NCI-H345 (cell line): ENCODE measurements at regions not wholly inside any gene's neighbourhood (a gene's known extent, or its start where the extent isn't known, plus 50 kb on each side); places are given as distances from the start of the nearest gene placed in this dataset.

Experiments used
- DNase-seq: peaks from one replicate; lab custom pipeline; 2025; lab: John Stamatoyannopoulos, UW

DNA sequence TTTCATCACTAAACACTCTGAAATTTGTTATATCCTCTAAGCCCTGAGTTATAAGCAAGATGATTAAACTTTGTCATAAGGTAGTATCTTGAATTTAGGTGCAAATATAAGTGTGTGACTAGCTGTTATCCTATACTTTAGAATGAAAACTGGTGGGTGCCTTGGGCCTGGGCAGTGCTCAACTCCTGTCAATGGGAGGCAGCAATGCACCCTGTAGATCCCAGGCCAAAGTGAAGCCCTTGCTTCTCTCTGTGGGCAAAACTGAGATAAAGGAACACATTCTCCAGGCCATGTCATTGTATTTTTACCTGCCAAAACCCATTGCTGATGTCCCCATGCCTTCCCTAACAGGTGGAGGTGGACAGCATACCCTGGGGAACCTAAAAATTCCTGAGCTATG, 525.2 kb downstream of the TNS1 start:
- DNase-seq, result no peak

- DNase-seq, result no peak
Observed at GRCh38 chr2:217475791-217476190, 527.0 kb downstream of the TNS1 start.

- no peak for DNase-seq
Observed at GRCh38 chr2:217475101-217475500, 527.7 kb downstream of the TNS1 start.

DNA sequence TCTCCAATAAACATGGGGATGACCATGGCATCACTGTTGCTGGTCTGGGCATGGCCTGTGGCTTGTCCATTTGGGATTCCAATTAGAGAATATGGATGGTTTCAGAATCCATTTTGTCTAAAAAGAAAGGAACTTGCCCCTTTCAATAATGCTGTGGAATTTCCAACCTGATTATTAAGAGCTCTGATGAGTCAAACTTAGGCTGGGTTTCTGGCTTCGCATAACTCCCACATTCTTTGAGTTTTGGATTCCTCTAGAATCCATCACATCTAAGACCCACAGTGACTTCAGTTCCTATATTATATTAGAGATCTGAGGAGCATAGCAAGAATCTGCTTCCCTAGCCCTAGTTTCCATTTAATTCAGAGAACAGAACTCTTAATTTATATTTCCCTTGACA, 531.5 kb downstream of the TNS1 start:
- DNase-seq, result no peak

GRCh38 chr2:217469203-217469810, 533.5 kb downstream of the TNS1 start:
- no peak for DNase-seq

DNA sequence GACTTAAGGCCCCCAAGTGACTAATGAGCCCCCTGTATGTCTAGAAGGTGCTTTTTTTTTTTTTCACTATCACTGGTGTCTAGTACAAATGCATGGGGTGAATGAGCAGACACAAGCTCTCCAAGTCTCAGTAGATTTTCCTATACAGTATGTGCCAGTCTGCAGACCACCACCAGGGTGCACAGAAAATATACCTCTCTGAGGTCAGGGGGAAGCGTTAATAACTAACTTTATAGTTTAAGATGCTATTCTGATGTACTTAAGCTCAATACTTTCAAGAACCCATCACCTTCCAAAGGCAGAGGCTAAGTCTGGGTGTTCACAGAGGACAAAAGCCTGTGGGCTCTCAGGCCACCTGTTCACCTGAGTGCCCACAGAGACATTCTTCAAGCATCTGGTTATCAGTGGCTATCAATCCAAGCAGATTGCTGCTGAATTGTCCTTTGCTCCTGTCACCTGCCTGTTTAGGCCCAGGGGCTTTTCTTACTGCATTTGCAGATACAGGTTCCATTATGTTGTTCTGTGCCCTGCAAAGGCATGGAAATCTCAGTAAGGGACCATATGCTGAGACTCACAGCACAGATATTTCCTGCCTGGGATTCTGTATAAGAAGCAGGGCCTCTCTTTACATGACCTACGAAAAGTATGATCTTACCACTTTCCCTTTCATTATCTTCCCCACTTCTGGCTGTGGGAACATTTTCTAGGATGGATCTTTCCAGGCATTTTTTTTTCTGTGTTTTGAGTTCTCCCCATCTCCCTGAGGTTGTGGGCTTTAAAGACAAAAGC, 534.6 kb downstream of the TNS1 start:
- DNase-seq, result no peak

GRCh38 chr2:217467331-217467730, 535.5 kb downstream of the TNS1 start:
- DNase-seq, result no peak

DNA sequence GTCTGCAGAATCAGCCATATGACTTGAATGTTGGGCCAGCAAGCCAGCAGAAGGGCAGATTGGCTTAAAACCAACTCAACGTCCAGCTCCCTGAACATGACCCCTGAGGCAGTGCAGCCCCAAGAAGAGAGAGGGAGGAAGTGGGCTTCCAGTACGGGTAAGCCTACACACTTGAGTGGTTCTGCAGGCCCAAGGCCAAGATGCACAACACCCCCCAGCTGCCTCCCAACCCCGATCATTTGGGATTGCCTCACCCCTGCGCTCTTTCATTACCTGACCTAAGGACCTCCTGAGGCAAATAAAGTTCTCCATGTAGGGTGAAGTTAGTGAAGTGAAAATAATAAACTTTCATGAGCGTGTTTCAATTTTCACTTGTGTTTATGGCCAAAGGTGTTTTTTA, 536.0 kb downstream of the TNS1 start:
- DNase-seq, result no peak

DNA sequence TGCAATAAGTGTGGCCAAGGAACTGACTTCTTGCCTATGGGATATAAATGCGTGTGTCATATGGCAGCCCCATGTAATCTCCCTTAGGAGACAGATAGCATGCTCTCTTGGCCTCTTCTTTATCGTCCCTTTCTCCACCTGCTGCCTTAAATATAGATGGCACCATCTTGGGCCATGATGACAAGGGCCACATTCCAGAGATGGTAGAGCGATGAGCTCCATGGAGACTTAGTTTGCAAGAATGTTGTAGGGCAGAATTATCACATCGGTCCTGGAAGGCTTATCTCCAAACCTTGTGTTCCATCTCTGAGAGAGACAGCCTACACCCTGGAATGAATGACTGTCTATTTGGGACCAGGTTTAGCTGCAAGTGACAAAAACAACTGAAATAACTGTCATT, 536.7 kb downstream of the TNS1 start:
- no peak for DNase-seq

GRCh38 chr2:217465100-217465499, 537.7 kb downstream of the TNS1 start:
- DNase-seq, result no peak

- DNase-seq, result no peak
Observed at GRCh38 chr2:217463402-217464075, 539.3 kb downstream of the TNS1 start.

- DNase-seq, result no peak
Observed at GRCh38 chr2:217462121-217462520, 540.7 kb downstream of the TNS1 start.

DNA sequence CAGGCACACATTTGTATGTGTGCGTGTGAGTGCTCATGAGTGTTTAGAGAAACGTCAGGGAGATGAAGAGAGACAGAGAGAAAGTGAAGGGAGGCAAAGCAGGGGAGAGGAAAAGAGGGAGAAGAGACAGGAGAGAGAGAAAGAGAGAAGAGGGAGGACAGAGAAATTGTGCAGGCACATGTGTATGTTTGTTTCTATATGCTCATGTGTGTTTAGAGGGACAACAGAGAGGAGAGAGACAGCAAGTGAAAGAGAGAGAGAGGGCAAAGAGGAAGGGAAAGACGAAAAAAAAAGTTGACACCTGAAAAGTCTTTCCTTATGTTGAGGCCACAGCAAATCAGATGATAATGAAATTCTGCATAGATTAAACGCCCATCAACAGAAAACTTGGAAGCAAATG, 541.1 kb downstream of the TNS1 start:
- DNase-seq, result no peak

DNA sequence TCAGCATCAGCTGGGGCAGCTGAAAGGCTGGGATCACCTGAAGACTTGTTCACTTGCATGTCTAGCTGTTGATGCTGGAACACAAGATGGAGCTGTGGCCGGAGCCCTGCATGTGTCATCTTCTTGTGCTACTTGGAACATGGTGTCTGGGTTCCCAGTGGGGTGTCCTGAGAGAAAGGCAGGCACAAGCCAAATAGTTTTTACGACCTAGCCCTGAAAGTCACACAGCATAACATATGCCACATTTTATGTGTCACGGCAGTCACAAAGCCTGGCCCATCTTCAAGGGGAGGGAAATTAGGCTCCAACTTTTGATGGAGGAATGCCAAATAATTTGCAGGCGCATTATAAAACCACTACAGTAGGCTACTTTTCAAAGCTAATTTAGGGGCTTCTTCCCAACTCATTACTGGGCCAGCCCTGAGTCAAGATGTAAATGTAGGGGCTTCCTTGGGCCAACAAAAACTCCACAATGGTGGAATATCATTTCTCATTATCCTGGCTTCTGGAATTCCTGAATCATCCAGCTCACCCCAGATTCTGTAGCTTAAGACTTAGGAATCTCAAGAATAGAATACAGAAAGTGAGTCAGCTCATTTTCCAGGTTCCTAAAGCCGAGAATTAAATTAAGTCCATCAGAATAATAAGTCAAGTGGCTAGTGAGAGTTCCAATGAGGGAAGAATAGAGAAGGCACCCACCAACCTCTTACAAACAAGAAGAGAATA, 543.0 kb downstream of the TNS1 start:
- no peak for DNase-seq

DNA sequence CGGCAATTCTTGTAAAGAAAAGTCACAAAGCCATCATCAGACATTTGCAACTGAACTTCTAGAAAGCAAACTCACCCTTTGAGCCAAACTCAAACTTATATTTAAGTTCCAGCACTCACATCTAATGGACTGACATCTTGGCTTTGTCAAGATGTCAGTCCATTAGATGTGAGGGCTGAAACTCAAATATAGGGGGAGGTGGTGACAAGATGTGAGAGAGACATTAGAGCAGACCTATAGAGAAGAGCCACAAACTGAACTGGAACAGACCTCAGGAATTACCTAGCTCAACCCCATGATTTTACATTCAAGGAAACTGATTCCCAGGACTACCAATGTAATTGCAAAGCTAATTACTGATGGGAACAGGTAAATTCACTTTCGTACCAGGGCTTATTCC, 543.8 kb downstream of the TNS1 start:
- no peak for DNase-seq

- no peak for DNase-seq
Observed at GRCh38 chr2:217456016-217456415, 546.8 kb downstream of the TNS1 start.

DNA sequence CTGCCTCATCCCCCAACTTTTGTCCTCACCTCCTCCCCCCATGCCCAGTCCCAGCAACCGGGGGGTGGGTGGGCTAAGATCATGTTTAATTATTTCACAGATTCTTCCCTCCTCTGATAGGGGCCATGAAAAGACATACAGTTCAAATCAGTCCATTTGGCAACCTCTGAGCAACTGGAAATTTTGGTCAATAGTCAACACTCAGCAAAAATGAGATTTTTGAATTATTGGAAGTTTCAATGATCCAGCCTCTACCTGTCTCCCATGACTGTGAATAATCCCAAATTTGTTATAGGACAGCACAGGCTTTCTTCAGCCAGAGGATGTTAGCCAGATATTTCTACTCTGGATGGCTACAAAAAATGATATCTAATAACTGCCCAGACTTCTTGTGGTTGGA, 549.9 kb downstream of the TNS1 start:
- DNase-seq, result no peak

GRCh38 chr2:217451666-217452065, 551.1 kb downstream of the TNS1 start:
- DNase-seq, result no peak

- DNase-seq, result no peak
Observed at GRCh38 chr2:217449444-217449843, 553.4 kb downstream of the TNS1 start.

DNA sequence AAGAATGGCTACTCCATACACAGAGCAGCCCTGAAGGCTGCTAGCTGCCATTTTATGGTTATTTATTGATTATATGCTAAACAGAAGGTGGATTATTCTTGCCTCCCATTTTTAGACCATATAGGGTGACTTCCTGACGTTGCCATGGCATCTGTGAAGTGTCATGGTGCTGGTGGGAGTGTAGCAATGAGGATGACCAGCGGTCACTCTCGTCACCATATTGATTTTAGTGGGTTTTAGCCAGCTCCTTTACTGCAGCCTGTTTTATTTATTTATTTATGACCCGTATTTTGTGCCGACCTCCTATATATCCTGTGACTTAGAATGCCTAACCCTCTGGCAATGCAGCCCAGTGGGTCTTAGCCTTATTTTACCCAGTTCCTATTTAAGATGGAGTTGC, 553.9 kb downstream of the TNS1 start:
- no peak for DNase-seq

GRCh38 chr2:217445723-217446122, 557.1 kb downstream of the TNS1 start:
- DNase-seq, result no peak

- DNase-seq, result no peak
Observed at GRCh38 chr2:217444932-217445331, 557.9 kb downstream of the TNS1 start.

DNA sequence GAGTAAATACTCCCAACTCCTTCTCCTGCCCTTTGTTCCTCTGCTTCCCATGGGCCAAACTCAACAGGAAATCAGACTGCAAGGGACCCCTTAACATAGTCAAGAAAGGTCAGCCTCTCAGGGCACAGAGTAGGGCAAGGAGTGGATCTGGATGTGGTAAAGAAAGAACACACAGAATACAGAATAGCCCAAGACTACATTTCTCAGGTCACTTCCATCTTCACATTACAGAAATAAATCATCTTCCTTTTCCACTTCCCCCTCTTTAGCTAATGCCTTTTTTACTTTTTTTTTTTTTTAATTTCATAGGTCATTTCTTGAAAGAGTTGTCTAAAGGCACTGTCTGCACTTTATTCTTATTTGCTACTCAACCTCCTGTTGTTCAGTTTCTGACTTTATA, 558.3 kb downstream of the TNS1 start:
- DNase-seq, result no peak
